Retinal pigment epithelial cell (primary cell): ENCODE measurements at regions not wholly inside any gene's neighbourhood (a gene's known extent, or its start where the extent isn't known, plus 50 kb on each side); places are given as distances from the start of the nearest gene placed in this dataset.

Experiments
- DNase-seq: peaks from one replicate; pipeline ENCODE4 v3.0.0-alpha.2; 2010; ENCODE audit warnings: low read depth
- H3K4me3 ChIP-seq: 2 replicates; pipeline ENCODE4 v1.5.1; 2011; ENCODE audit warnings: mild to moderate bottlenecking, low read length, control low read depth, moderate library complexity
- CTCF ChIP-seq: conservative IDR thresholded peaks from 2 replicates; pipeline ENCODE4 v1.5.1; 2011; ENCODE audit warnings: low read depth, low read length, control low read depth, inconsistent platforms

GRCh38 chrX:13120017-13120416, 75.6 kb upstream of the FAM9C start:
- no peak for TF ChIP-seq CTCF
- no peak overlapping the region for H3K4me3 ChIP-seq
- peak; percentile 87 for DNase-seq

- no peak overlapping the region for H3K4me3 ChIP-seq
- TF ChIP-seq CTCF = no peak
- no peak for DNase-seq
Measured at GRCh38 chrX:13119386-13119785, 75.0 kb upstream of the FAM9C start.

GRCh38 chrX:13115146-13115855, 70.9 kb upstream of the FAM9C start:
- no peak overlapping the region for H3K4me3 ChIP-seq
- DNase-seq = no peak
- TF ChIP-seq CTCF = no peak

GRCh38 chrX:13112499-13112898, 68.1 kb upstream of the FAM9C start:
- no peak for DNase-seq
- no peak overlapping the region for H3K4me3 ChIP-seq
- no peak for TF ChIP-seq CTCF

- TF ChIP-seq CTCF = no peak
- no peak overlapping the region for H3K4me3 ChIP-seq
- DNase-seq = peak; percentile 88
Measured at GRCh38 chrX:13110433-13111324, 66.3 kb upstream of the FAM9C start.

DNA sequence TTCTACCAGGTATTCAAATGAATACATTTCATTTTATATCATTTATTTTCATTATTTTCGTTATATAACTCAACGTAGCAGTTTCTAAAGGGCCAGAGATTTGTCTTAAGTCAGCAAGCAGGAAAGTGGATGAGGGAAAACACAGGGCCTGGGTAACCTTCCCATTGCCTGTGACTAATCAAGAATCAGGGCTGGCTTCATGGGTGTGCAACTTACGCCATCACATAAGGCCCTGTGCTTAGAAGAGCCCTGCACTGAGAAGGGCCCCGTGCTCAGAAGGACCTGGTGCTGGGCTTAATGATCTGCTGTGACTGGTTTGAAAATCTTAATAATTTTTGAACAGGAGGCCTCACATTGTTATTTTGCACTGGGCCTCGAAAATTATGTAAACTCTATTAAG, 65.4 kb upstream of the FAM9C start:
- DNase-seq = no peak
- no peak overlapping the region for H3K4me3 ChIP-seq
- no peak for TF ChIP-seq CTCF

- H3K4me3 ChIP-seq = no peak overlapping the region
- TF ChIP-seq CTCF = no peak
- no peak for DNase-seq
Measured at GRCh38 chrX:13103914-13104274, 59.5 kb upstream of the FAM9C start.
